HG02840 (cell line): ENCODE measurements at regions not wholly inside any gene's neighbourhood (a gene's known extent, or its start where the extent isn't known, plus 50 kb on each side); places are given as distances from the start of the nearest gene placed in this dataset.
"Not testable (repeated sequence)": the region's sequence is repeated elsewhere in the genome, so short reads cannot be mapped to it uniquely, and the experiment has no call there.

Experiments used
- ATAC-seq: cut with Tn5 transposase; IDR thresholded peaks from one replicate; pipeline ENCODE4 v1.9.1; 2021; ENCODE audit warnings: mild to moderate bottlenecking, moderate library complexity, moderate number of reproducible peaks; ENCODE audit not compliant: unreplicated experiment, low FRiP score

DNA sequence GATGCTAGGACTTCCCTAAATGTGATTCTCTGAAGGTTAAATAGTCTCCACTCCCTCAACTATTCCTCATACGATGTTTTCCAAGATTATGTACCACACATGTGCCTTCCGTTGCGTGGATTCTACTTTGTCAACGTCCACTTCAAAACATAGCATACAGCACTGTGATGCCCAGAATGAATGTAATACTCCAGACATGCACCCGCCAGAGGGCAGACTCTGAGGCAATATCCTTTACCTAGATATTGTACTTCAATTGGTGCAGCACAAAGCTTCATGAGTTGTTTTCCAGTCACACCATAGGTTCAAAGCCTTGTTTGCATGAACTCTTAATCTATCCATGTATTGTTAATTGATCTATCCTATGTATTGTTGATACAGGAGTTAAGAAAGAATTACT lies 201.0 kb upstream of the NABP1 start:
- ATAC-seq: no peak

DNA sequence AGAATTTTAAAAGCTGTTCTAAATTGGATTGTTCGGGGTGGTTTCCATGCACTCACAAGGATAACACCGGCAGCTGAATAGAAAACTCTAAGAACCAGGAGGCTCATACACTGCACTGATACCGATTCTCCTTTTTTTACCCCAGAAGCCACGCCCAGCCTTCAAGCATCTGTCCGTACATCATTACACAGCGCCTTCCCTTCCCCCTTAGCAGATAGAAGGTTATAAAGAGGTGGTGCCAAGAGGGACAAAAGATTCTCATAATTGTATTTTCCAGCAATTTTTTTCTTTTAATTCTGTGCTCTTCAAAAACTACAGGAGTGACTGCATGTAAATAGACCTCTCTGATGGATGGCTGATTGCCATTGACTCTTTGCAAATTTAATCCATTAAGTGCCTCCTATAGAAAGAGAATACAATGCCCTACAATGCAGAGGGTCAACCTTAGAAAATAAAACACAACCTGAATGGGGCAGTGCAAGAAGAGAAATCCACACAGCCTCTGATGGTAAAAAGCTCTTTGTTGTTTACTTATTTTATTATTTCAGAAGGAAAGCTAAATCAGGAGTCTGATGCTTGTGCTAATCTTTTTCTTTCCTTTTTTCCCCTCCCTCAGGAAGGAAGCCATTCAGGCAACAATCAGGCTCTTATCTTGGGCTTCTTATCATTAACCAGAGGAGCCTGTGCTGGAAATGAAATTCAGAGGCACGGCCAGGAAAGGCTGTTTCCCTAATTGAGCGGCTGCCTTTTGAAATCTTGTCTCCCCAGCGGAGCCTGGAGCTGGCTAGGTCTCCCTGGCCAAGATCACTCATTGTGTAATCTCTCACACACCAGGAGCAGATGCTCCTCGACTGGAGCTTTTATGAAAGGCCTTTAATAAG lies 198.9 kb upstream of the NABP1 start:
- no peak for ATAC-seq

DNA sequence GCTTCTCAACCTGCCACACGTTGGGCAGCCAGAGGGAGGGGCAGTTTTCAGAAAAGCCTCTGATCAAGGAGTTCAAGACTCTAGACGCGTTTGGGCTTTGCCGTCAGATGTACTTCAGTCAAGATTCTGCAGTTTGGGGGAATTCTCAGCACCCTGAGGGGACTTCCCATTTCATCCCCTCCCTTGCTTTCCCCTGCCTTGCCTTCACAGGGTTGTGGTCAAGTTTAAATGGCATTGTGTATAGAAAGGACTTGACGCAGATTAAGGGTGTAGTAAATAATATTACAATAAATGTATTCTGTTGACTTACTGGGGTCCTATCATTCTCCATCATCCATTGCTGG lies 198.3 kb upstream of the NABP1 start:
- ATAC-seq: no peak

DNA sequence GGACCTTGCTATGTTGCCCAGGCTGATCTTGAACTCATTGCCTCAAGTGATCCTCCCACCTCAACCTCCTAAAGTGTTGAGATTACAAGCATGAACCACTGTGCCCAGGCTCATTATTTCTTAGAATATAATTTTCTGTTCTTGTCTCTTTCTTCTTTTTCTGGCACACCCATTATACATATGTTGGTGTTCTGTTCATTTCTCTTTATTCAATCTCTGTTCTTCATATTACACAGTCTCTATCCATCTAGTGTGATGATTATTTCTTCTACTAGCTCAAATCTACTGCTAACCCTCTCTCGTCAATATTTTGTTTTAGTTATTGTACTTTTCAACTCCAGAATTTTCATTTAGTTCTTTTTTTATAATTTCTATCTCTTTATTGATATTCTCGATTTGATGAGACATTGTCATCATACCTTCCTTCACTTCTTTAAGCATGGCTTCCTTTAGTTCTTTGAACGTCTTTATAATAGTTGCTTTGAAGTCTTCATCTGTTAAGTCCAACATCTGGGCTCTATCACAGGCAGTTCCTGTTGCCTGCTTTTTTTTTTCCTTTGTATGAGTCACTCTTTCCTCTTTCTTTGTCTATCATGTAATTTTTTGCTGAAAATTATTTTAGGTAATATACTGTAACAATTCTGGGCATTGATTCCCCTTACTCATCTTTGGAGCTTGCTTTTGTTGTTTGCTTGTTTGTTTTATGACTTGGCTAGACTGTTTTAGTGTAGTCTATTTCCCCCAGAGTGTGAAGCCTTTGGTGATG lies 196.4 kb upstream of the NABP1 start:
- no peak for ATAC-seq

GRCh38 chr2:191483117-191483516 lies 194.8 kb upstream of the NABP1 start:
- ATAC-seq: no peak

- no peak for ATAC-seq
Observed at GRCh38 chr2:191486584-191487320, 191.2 kb upstream of the NABP1 start.

GRCh38 chr2:191488135-191488534 lies 189.8 kb upstream of the NABP1 start:
- no peak for ATAC-seq

DNA sequence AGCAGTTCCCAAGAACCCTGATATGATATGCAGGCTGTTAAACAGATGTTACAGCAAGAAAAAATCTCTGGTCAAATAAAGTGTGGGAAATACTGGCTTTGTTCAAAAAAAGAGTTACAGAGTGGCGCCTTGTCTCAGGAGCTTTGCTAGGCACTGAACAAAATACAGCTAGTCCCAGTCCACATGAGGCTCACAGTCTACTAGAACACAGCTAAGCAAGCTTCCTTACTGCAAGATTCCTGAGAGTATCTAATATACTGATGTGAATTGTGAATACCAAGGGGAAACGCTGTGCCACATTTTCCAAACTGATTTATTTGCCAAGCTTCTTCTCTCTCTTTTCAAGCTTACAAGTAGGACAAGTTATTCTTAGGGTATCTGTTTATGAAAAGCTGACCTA lies 188.8 kb upstream of the NABP1 start:
- no peak for ATAC-seq

- ATAC-seq: no peak
Observed at GRCh38 chr2:191496838-191497237, 181.1 kb upstream of the NABP1 start.

DNA sequence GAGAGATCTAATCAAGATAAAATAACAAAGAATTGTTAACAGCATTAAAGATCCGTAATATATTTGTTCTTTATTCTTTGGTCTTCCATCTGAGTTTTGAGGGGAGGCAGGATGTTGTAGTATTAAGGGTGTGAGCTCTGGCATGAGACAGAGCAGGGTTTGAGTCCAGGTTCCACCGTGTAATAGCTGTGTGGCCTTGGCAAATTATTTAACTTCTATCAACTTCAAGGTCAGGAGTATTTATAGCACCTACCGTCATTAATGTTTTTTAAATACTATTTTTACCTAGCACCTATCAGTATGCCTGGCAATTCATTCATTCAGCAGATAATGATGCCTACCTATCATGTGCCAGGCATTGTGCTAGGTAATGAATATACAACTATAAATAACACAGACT lies 180.1 kb upstream of the NABP1 start:
- ATAC-seq: no peak

DNA sequence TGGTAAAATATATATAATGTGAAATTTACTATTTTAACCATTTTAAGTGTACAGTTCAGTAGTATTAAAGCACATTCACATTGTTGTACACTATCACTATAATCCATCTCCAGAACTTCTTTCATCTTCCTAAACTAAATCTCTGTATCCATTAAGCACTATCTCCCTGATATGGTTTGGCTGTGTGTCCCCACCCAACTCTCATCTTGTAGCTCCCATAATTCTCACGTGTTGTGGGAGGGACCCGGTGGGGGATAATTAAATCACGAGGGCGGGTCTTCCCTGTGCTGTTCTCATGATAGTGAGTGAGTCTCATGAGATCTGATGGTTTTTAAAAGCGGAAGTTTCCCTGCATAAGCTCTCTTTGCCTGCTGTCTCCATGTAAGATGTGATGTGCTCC lies 178.9 kb upstream of the NABP1 start:
- no peak for ATAC-seq

- no peak for ATAC-seq
Observed at GRCh38 chr2:191499874-191500565, 177.9 kb upstream of the NABP1 start.

GRCh38 chr2:191500566-191500883 lies 177.4 kb upstream of the NABP1 start:
- no peak for ATAC-seq

GRCh38 chr2:191500884-191501560 lies 176.9 kb upstream of the NABP1 start:
- ATAC-seq: no peak

- ATAC-seq: no peak
Observed at GRCh38 chr2:191501561-191502168, 176.3 kb upstream of the NABP1 start.

DNA sequence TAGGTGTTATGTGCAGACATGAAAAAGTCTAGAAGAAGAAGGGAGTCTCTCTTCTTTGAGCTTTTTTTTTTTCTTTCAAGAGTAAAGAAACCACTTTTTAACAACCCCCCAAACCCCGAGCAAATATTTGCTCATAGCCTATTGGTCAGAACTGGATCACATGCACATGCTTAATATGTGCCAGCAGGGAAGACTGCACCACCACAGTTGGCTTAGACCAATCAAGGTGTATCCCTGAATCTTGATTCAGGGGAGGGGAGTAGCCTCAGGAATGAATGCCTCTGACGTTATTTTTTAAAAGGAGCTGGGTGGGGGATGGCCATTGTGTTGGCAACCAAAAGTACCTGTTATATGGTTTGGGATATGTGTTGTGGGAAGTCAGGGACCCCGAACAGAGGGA lies 171.4 kb upstream of the NABP1 start:
- ATAC-seq: no peak

DNA sequence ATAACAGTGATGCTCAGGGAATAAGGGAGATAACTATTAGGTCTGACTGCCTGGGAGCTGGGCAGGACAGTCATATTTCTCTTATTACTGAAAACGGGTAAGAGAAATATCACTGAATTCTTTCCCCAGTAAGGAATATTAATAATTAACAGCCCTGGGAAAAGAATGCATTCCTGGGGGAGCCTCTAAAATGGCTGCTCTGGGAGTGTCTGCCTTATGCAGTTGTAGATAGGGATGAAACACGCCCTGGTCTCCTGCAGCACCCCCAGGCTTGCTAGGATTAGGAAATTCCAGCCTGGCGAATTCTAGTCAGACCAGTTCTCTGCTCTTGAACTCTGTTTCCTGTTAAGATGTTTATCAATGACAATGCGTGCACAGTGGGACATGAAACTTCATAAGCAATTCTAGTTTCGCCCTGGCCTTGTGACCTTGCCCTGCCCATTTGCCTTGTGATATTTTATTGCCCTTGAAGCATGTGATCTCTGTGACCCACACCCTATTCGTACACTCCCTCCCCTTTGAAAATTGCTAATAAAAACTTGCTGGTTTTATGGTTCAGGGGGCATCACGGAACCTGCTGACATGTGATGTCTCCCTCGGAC lies 170.6 kb upstream of the NABP1 start:
- not testable (repeated sequence) for ATAC-seq

DNA sequence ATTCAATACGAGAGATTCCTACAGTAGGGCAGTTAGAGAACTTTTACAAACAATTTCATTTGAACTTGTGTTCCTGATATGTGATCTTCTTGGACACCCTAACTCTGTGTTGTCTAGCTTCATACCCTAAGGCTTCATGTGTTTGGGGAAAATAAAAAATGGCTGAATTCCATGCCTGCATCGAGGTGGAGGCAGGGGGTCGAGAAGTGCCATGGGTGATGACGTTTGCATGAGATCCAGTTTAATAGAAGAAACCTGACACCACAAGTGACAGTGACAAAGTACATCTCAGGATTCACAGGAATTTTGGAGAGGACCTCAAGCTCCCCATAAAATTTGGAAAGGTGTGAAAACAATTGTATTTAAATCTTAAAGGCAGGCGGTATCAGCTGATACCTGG lies 169.2 kb upstream of the NABP1 start:
- ATAC-seq: no peak

DNA sequence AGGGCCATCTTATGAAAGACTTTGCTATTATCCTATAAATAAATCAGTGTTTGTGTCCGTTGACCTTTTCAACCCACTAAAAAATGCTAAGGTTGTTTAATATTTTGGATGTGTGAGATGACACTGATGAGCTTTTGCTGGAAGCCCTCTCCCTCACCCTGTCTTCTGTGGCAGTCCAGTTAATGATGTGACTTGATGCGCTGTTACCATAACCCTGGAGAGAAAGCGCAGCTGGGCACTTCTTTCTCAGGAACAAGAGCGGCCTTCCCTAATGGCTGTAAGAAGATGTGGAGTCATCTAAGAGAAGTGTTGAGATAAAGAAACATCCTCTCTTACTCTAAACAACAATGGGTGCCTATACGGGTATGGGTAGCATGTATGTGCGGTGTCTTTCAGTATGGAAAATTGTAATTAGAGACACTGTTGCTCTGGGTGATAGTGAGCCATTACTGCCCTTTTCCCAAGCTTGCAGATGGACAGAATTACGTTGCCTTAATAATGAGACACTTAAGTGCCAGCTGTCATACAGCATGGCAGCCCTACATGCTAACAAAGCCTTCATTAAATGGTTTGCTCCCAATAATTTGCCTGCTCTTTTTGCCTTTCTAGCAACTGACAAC lies 165.6 kb upstream of the NABP1 start:
- ATAC-seq: no peak
